BJ (cell line): ENCODE measurements at regions not wholly inside any gene's neighbourhood (a gene's known extent, or its start where the extent isn't known, plus 50 kb on each side); places are given as distances from the start of the nearest gene placed in this dataset.

Experiments used
- CTCF ChIA-PET: fragments of 350-600 bp; formaldehyde crosslinking; extraction: SDS; loops from one replicate; lab custom pipeline; 2021; ENCODE audit warnings: antibody characterized with exemption, inconsistent platforms; lab: Yijun Ruan, JAX
- POLR2A ChIA-PET: fragments of 300-600 bp; sonication (Branson Sonifier 250); formaldehyde crosslinking; extraction: SDS; loops from one replicate; lab custom pipeline; 2021; ENCODE audit warnings: antibody characterized with exemption; lab: Charles Lee
- DNase-seq: peaks from one replicate; pipeline ENCODE4 v3.0.0-alpha.2; 2011; ENCODE audit warnings: low read depth
- H3K27me3 ChIP-seq: 2 replicates; pipeline ENCODE4 v1.6.0; 2011; ENCODE audit warnings: low read length; ENCODE audit not compliant: control insufficient read depth, insufficient read depth
- H3K36me3 ChIP-seq: 2 replicates; pipeline ENCODE4 v1.5.1; 2011; ENCODE audit warnings: low read length; ENCODE audit not compliant: control insufficient read depth, insufficient read depth
- H3K4me3 ChIP-seq: 2 replicates; pipeline ENCODE4 v1.5.1; 2011; ENCODE audit warnings: low read depth, mild to moderate bottlenecking, control low read depth, low read length
- CTCF ChIP-seq: IDR thresholded peaks from 2 replicates; pipeline ENCODE4 v1.5.1; 2011; ENCODE audit warnings: low read depth, mild to moderate bottlenecking, control low read depth, inconsistent platforms, low read length, moderate library complexity; ENCODE audit not compliant: insufficient read depth

DNA sequence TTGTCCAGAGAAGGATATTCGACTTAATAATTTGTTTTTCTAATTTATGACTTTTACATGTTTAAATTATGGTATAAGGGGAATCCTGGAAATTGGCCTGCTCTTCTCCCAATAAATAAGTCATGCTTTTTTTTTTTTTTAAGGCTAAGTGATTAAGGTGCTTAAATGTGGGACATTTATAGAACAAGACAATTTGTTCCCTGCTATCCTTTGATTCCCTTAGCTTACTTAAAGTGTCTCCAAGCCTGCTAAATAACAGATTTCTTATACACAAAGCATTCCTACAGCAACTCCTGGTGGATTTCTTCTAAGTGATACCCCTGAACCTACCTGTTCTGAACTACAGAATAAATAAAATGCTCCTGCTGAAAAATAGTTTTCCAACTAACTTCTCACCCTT lies 233.0 kb upstream of the UGT8 start:
- no peak for DNase-seq
- Histone ChIP-seq H3K27me3 (no peaks in the 10 kb centered on the region), H3K4me3 (no peak overlapping the region), H3K36me3 (no peaks in the 10 kb centered on the region)
- CTCF ChIA-PET: interaction anchor here (1.0 kb wide), 1 partner anchor 416 kb away, joined by 3 read pairs; no protein-coding TSS in a partner anchor
- POLR2A ChIA-PET: no interaction called here
- TF ChIP-seq CTCF: no peak

- ChIA-PET CTCF (interaction anchor here (1.0 kb wide), 1 partner anchor 416 kb away, joined by 3 read pairs; no protein-coding TSS in a partner anchor), POLR2A (no interaction called here)
- Histone ChIP-seq H3K27me3 (no peaks in the 10 kb centered on the region), H3K36me3 (no peaks in the 10 kb centered on the region), H3K4me3 (no peak overlapping the region)
- no peak for TF ChIP-seq CTCF
- DNase-seq: no peak
Observed at GRCh38 chr4:114366368-114366767, 232.2 kb upstream of the UGT8 start.

DNA sequence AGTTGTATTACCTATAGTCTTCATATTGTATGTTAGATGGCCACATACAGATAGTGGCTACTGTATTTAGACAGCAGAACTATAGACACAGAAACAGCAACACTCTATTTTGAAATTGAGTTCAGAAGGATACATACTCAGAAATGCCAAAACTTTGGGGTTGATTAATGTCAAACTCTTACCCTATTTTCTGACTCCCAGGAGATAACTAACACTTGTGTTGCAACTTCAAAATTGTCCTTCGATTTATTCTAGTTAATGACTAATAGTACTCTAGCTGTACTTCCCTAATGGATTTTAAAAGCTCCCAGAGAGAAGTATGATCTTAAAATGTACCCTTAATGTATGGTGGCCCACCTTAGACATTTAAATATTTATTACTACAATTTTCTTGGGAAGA lies 229.9 kb upstream of the UGT8 start:
- H3K27me3 ChIP-seq: no peaks in the 10 kb centered on the region
- no peak for TF ChIP-seq CTCF
- DNase-seq: no peak
- H3K4me3 ChIP-seq: no peak overlapping the region
- H3K36me3 ChIP-seq: no peaks in the 10 kb centered on the region
- ChIA-PET POLR2A (no interaction called here), CTCF (interaction anchor here (1.0 kb wide), 1 partner anchor 15 kb away, joined by 5 read pairs; no protein-coding TSS in a partner anchor)

GRCh38 chr4:114373508-114373907 lies 225.1 kb upstream of the UGT8 start:
- no peaks in the 10 kb centered on the region for H3K27me3 ChIP-seq
- no peaks in the 10 kb centered on the region for H3K36me3 ChIP-seq
- CTCF ChIA-PET: interaction anchor here (1.2 kb wide), 1 partner anchor 10 kb away, joined by 3 read pairs; no protein-coding TSS in a partner anchor
- no peak for TF ChIP-seq CTCF
- POLR2A ChIA-PET: no interaction called here
- H3K4me3 ChIP-seq: no peak overlapping the region
- DNase-seq: no peak

- H3K36me3 ChIP-seq: no peaks in the 10 kb centered on the region
- H3K27me3 ChIP-seq: no peaks in the 10 kb centered on the region
- ChIA-PET POLR2A (interaction anchor here (0.6 kb wide), 1 partner anchor 588 kb away, joined by 3 read pairs; no protein-coding TSS in a partner anchor), CTCF (interaction anchor here (0.6 to 2.0 kb wide), 11 partner anchors 297 to 985 kb away, joined by 3 to 10 read pairs (median 4); partner anchors contain the start of gene ARSJ)
- H3K4me3 ChIP-seq: no peak overlapping the region
- peak; percentile 63 for TF ChIP-seq CTCF
- DNase-seq: no peak
Observed at GRCh38 chr4:114378305-114378903, 220.2 kb upstream of the UGT8 start.
